ENCODE measurements at regions not wholly inside any gene's neighbourhood (a gene's known extent, or its start where the extent isn't known, plus 50 kb on each side); places are given as distances from the start of the nearest gene placed in this dataset.

- TF ChIP-seq CTCF (optimal IDR thresholded peaks at IDR 0.05 in 1 of 3, IDR thresholded peaks at IDR 0.05 in 1 of 3, conservative IDR thresholded peaks at IDR 0.05 in 1 of 3; ENCODE audit: extremely low read depth in 1 of 3, insufficient read depth in 2 of 3, low read length in 3 of 3) (no peak), EZH2 (IDR thresholded peaks at IDR 0.05; ENCODE audit: low read length) (no peak)
Observed at GRCh38 chr5:79873187-79873586, 117.9 kb downstream of the MTX3 start.

Measured in keratinocyte (primary cell).